ENCODE measurements at regions not wholly inside any gene's neighbourhood (a gene's known extent, or its start where the extent isn't known, plus 50 kb on each side); places are given as distances from the start of the nearest gene placed in this dataset.

DNA sequence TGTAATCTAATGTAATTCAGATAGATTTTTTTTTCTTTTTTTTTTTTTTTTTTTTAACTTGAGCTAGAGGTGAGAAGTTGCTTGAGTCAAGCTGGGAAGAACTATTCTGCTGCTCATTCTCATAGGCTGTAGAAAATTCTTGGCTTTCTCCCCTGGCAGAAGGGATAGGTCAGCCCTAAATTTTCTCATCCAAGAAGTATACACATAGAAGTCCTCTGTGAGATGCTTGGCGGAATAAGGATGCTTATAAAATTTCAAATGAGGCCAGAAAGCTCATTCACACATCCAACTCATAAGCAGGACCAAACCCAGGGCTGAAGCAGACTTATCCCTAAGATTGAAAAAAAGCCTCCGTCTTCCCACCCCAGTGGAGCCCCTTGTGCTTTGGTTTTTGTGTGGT lies 572.5 kb downstream of the SQOR start:
- no peak for TF ChIP-seq GATA3 (IDR thresholded peaks at IDR 0.05; ENCODE audit: low read depth, low read length)
- no peak for TF ChIP-seq GATA2 (IDR thresholded peaks at IDR 0.05; ENCODE audit: low read depth, low read length)

DNA sequence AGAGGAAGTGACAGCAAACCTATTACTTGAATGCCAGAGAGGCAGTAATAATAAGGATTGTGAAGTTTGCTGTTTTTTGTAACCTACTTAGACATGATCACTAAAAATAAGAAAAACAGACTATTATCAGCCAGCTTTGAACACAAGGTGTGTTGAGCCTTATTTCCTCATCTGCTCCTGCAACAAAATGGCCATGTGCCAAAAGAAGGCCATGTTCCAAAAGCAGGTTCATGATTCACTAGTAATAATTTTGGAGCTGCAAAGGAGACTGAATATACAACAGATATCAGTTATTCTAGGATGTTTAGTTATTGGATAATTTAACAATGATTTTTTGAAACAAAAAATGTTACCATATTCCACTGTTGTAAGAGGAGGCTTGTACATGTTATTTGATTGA lies 578.7 kb downstream of the SQOR start:
- TF ChIP-seq GATA3 (IDR thresholded peaks at IDR 0.05; ENCODE audit: low read depth, low read length): no peak
- TF ChIP-seq GATA2 (IDR thresholded peaks at IDR 0.05; ENCODE audit: low read depth, low read length): no peak

DNA sequence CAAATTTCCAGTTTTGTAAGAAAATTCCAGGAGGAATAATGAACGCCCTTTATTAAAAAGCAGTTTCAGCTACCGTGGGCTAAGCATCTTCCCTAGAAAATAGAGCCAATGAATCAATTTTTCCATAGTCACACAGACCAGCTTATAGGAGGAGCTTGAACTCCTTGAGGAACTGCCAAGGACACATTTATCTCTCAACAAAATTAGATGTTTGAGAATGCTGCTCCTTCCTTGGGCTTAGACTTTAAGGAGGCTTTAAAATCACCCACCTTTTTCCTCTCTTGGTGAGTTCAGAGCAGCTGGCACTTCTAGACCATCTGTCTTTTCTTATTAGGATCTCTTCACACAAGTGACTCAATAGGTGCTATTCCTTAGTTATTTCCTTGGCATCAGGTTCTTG lies 588.0 kb downstream of the SQOR start:
- no peak for TF ChIP-seq GATA2 (IDR thresholded peaks at IDR 0.05; ENCODE audit: low read depth, low read length)
- no peak for TF ChIP-seq GATA3 (IDR thresholded peaks at IDR 0.05; ENCODE audit: low read depth, low read length)

DNA sequence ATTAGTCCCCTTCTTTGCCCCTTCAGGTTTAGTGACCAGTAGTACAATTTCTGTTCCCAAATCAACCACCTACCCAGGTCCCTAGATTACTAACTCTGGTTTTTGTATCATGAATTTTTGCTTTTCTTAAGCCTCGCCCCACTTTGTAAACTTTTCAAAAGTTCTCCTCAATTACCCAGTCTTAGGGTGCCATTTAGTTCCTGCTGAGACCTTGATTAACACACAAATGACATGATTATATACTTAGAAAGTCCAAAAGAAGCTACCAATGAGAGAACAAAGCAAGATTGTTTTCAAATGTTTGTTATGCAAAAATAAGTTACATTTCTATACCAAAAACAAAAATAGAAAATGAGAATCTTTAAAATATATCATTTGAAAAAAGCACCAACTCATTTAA lies 594.4 kb downstream of the SQOR start:
- no peak for TF ChIP-seq GATA3 (IDR thresholded peaks at IDR 0.05; ENCODE audit: low read depth, low read length)
- TF ChIP-seq GATA2 (IDR thresholded peaks at IDR 0.05; ENCODE audit: low read depth, low read length): no peak

DNA sequence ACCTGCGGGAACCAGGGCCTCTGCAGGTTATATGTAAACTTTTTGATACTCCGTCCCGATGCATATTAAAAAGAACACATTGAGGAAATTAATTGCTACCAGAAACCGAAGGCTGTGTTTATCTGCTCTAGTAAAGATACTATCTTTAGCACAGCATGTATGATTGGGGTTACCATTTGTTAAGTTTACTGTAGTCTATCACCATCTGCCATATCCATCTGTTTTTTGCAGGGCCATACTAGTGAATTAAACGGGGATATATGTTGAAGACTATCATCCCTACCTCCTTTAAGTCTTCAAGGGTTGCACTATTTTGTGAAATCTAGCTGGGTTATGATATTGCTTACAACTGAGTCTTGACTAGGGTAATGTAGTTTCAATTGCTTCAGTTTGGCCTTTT lies 597.0 kb downstream of the SQOR start:
- TF ChIP-seq GATA3 (IDR thresholded peaks at IDR 0.05; ENCODE audit: low read depth, low read length) (peak; percentile 35; the same call in 1 of the 2 replicates), GATA2 (IDR thresholded peaks at IDR 0.05; ENCODE audit: low read depth, low read length) (no peak)

DNA sequence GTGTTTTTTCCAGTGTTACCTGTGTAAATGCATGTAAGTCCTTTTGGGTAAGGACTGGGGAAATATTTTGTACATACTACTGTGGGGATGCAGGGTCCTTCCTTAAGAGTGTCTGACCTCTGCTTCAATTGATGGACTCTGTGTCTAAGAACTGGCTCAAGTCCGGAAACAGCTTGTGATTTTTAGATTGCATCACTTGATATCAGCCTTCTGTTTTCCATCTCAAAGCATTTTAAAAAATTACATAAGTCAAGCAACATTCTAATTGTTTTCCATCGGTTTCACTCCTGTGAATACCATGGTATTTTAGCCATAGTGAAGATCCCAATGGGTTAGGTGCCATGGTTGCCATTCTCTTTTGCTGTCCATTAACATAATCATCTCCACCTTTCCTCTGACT lies 597.6 kb downstream of the SQOR start:
- TF ChIP-seq GATA2 (IDR thresholded peaks at IDR 0.05; ENCODE audit: low read depth, low read length) (peak; percentile 61; the same call in 1 of the 2 replicates), GATA3 (IDR thresholded peaks at IDR 0.05; ENCODE audit: low read depth, low read length) (peak; percentile 57)

DNA sequence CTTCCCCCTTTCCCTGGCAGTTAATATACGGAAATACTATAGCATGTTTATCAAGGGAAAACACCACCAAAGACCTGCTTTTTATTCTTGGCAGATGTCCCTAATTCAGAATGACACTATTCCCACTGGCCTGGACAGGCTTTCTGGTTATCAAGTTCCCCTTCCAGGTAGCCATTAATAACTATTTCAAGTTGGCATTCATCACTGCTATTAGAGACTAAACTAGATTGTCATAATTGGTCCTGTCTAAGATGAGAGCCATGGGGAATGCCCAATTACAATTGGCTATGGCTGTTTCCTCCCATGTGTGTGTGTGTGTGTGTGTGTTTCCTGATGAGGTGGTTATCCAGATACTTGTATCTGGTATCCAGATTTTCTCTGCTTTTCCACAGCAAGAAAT lies 608.1 kb downstream of the SQOR start:
- TF ChIP-seq GATA3 (IDR thresholded peaks at IDR 0.05; ENCODE audit: low read depth, low read length) (no peak; the same call in 1 of the 2 replicates), GATA2 (IDR thresholded peaks at IDR 0.05; ENCODE audit: low read depth, low read length) (peak; percentile 75; the same call in 1 of the 2 replicates)

DNA sequence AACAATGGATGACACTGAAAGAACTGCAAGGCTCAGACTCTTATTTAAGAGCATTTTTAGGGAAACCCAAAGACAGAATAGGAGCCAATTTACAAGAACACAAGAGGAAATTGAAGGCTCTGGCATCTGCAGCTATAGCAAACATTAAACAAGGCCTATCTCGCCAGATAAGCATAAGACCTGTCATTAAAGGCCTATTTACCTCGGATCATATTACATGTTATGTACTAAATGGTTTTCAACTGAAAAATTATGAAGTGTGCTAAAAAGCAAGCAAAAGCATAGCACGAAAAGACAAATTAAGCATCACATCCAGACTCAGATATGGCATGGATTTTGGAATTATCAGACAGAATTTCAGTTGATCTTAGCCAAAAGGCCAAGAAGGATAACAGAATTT lies 617.1 kb downstream of the SQOR start:
- no peak for TF ChIP-seq GATA3 (IDR thresholded peaks at IDR 0.05; ENCODE audit: low read depth, low read length)
- no peak for TF ChIP-seq GATA2 (IDR thresholded peaks at IDR 0.05; ENCODE audit: low read depth, low read length)

DNA sequence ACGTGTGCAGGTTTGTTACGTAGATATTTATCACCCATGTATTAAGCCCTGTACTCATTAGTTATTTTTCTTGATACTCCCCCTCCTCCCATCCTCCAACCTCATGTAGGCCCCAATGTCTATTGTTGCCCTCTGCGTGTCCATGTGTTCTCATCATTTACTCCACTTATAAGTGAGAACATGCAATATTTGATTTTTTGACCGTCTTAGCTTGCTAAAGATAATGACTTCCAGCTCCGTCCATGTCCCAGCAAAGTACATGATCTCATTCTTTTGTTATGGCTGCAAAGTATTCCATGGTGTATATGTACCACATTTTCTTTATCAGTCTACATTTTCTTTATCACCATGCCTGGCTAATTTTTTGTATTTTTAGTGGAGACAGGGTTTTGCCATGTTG lies 623.2 kb downstream of the SQOR start:
- TF ChIP-seq GATA3 (IDR thresholded peaks at IDR 0.05; ENCODE audit: low read depth, low read length) (no peak), GATA2 (IDR thresholded peaks at IDR 0.05; ENCODE audit: low read depth, low read length) (no peak)

DNA sequence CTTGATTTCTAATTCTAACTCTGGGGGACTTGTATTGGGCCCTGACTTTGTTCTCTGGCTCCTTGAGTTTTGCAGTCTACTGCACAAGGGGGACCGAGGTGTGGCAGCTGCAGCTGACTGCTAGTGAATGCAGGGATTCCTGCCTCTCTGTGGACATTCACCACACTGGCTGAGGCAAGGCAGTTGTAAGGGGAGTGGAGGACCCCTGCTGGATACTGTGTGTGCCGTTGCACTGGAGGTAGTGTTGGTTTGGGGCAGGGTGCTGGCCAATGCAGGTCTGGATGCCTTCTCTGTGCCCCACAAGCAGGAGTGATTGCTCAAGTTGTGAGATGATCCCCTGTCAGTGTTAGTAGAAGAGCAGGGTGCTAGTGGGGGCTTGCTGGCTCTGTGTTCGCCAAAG lies 626.1 kb downstream of the SQOR start:
- TF ChIP-seq GATA3 (IDR thresholded peaks at IDR 0.05; ENCODE audit: low read depth, low read length): no peak
- no peak for TF ChIP-seq GATA2 (IDR thresholded peaks at IDR 0.05; ENCODE audit: low read depth, low read length)

DNA sequence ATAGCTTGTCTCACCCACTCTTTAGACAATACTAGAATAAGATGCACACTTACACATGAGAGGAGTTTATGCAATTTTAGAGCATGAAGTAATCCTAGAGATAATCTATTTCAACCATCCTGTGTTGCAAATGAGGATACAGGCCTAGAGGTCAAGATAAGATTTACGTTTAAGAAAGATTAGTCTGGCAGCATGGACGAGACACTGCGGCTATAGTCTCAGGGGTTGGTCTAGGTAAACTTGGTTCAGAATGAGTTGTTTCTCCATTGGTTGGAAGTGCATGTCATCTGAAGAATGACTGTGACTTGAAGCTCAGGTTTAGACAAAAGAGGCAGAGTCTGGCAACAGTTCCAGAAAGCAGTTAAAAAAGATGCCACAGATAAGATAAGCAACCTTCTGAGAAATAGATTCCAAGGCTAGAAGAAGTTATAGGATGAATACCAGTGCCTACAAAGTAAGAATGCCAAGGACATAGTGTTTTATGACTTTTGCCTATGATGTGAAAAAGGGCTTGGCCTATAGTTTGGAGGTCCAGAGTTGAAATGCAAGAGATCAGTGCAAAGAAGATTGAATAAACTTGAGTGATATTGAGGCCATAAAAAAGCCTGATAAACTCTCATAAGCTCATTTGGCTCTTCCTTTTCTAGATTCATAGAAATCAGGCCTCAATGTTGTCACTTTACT lies 631.0 kb downstream of the SQOR start:
- no peak for TF ChIP-seq GATA2 (IDR thresholded peaks at IDR 0.05; ENCODE audit: low read depth, low read length)
- TF ChIP-seq GATA3 (IDR thresholded peaks at IDR 0.05; ENCODE audit: low read depth, low read length): no peak

DNA sequence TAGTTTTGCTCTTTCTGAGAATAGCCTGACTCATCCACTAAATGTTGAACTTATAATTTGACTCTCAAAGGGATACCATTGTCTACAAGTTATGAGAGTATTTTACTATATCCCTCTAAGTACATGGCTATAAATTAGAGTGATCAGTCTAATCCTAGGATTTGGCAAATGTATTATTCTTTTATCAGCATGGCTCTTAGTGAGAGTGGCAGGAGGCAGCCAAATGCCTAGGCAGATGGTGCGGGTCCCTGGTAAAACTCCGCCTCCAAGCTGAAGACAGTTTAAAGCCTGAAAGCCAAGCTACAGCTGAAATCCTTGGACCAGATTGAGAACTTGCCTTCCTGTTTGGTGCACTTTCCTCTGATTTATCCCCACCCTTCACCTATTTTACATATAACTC lies 631.8 kb downstream of the SQOR start:
- TF ChIP-seq GATA2 (IDR thresholded peaks at IDR 0.05; ENCODE audit: low read depth, low read length): no peak
- no peak for TF ChIP-seq GATA3 (IDR thresholded peaks at IDR 0.05; ENCODE audit: low read depth, low read length)

DNA sequence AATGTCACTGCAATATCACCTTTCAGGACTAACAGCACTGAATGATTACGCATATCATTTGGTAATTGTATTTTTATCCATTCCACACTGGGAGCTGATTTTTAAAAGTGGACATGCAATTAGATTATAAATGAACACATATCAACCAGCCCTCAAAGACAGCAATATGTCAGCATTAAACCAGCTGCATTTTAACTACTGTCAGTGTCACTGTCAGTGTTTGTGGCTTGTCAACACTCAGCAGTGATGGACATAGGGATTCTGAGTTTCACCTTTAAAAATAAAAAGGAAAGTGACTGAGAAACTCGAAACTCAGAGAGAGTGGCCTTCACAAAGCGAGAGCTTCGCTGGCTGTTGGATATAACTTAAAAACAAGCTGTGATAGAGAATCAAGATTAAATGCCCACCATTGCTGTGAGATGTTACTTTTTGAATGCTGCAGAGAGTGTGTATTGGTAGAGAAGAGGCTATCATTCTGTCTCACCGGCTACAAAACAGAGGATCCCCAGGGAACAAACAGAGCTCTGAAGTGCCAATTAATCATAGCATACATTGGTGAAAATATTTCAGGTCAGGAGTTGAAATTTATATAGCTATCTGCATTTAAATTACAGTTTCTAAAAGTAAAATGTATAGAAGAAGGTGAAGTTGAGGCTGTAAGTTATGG lies 635.8 kb downstream of the SQOR start:
- TF ChIP-seq GATA3 (IDR thresholded peaks at IDR 0.05; ENCODE audit: low read depth, low read length) (no peak), GATA2 (IDR thresholded peaks at IDR 0.05; ENCODE audit: low read depth, low read length) (no peak)

DNA sequence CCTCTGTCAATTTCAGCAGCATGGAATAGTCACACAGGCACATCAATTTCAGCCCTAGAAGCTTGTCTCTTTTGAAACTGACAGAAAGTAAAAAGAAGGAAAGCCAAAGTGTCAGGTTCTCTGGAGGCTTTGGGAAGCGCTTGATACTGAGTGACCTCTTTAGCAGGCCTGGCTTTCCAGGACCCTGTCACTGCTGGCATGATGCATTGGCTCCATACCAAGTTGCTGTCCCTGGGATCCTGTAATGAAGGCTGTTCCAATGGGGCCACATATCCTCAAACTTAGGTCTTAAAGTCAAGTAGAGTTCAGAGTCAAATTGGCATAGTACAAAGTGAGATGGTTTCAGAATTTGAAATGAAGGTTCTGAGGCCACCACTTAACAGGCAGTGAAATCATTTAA lies 640.9 kb downstream of the SQOR start:
- TF ChIP-seq GATA3 (IDR thresholded peaks at IDR 0.05; ENCODE audit: low read depth, low read length): no peak
- TF ChIP-seq GATA2 (IDR thresholded peaks at IDR 0.05; ENCODE audit: low read depth, low read length): no peak

DNA sequence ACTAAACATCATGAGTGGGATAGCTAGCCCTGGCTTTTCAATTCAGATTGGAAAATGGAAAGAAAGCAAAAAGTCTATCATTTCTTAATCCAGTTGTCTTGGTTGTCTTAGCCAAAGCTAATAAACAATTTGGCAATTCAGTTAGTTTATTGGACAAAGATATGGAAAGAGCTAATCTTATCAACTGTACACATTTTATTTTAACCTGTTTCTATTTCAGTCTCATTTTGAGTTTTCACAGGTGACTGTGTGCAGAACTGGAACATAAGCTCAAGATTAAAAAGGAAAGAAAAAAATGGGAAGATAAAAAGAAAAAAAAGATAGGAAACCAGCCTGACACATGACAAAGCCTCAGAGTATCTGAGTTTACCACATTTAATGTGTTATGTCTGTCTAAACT lies 642.6 kb downstream of the SQOR start:
- no peak for TF ChIP-seq GATA3 (IDR thresholded peaks at IDR 0.05; ENCODE audit: low read depth, low read length)
- no peak for TF ChIP-seq GATA2 (IDR thresholded peaks at IDR 0.05; ENCODE audit: low read depth, low read length)
